A549 (cell line): ENCODE measurements at regions not wholly inside any gene's neighbourhood (a gene's known extent, or its start where the extent isn't known, plus 50 kb on each side); places are given as distances from the start of the nearest gene placed in this dataset.
A peak's percentile ranks its signal among the peaks of the same experiment; 100 is the strongest.

Experiments used
- ATAC-seq, 2 experiments: fragments of 200-7000 bp in 1 of 2; fragments of >200 bp in 1 of 2; cut with Nextera tagmentation in 1 of 2; cut with Tn5 transposase in 1 of 2; 3 replicates each; pipeline versions ENCODE4 v1.8.0 to v1.9.1; 2018 to 2020; ENCODE audit warnings: mild to moderate bottlenecking in 1 of 2, moderate library complexity in 1 of 2
- CTCF ChIA-PET: fragments of 300-600 bp; sonication (Branson Sonifier 250); formaldehyde crosslinking; extraction: SDS; loops from one replicate; lab custom pipeline; 2021; ENCODE audit warnings: antibody characterized with exemption, inconsistent platforms; lab: Yijun Ruan, JAX
- POLR2A ChIA-PET: fragments of 350-600 bp; formaldehyde crosslinking; extraction: SDS; loops from one replicate; lab custom pipeline; 2021; ENCODE audit warnings: antibody characterized with exemption, inconsistent platforms; lab: Yijun Ruan, JAX
- DNase-seq, 2 experiments: peaks; one replicate each; pipeline versions ENCODE4 v3.0.0 to v3.0.0-alpha.2; 2011 to 2016; ENCODE audit warnings: low read depth in 1 of 2, low spot score in 1 of 2
- FAIRE-seq: peaks from 2 replicates; lab custom pipeline; 2011; peaks lifted over from hg19 to GRCh38; lab: Jason Lieb, UNC
- H3K27ac ChIP-seq, 2 experiments: fragments of >200 bp; sonication (Bioruptor Twin); formaldehyde crosslinking; 3 replicates each; pipeline ENCODE4 v1.5.1; 2016 to 2017
- H3K4me1 ChIP-seq: fragments of >200 bp; sonication (Bioruptor Twin); formaldehyde crosslinking; 3 replicates; pipeline ENCODE4 v1.6.1; 2016
- H3K4me2 ChIP-seq: fragments of >200 bp; sonication (Bioruptor Twin); formaldehyde crosslinking; 3 replicates; pipeline ENCODE4 v1.6.1; 2016
- H3K4me3 ChIP-seq: fragments of >200 bp; sonication (Bioruptor Twin); formaldehyde crosslinking; 3 replicates; pipeline ENCODE4 v1.5.1; 2016
- H3K9me3 ChIP-seq: fragments of >200 bp; sonication (Bioruptor Twin); formaldehyde crosslinking; 3 replicates; pipeline ENCODE4 v1.6.1; 2016
- CBX2 ChIP-seq: fragments of 200-600 bp; sonication (generic); IDR thresholded peaks from 2 replicates; pipeline ENCODE4 v1.6.1; 2016; ENCODE audit warnings: low read depth, mild to moderate bottlenecking, borderline replicate concordance
- CHD4 ChIP-seq: fragments of 200-600 bp; sonication (generic); IDR thresholded peaks from 2 replicates; pipeline ENCODE4 v1.6.1; 2016; ENCODE audit warnings: antibody characterized with exemption, mild to moderate bottlenecking, borderline replicate concordance
- EHF ChIP-seq: fragments of 250-450 bp; sonication (Bioruptor Pico); IDR thresholded peaks from 2 replicates; pipeline ENCODE4 v1.5.0; 2020; ENCODE audit warnings: mild to moderate bottlenecking
- ESRRA ChIP-seq: fragments of 150-350 bp; IDR thresholded peaks from 2 replicates; pipeline ENCODE4 v1.6.1; 2014; ENCODE audit warnings: mild to moderate bottlenecking, low read length, borderline replicate concordance
- FOSB ChIP-seq: fragments of 250-450 bp; sonication (Bioruptor Pico); IDR thresholded peaks from 2 replicates; pipeline ENCODE4 v1.5.0; 2020; ENCODE audit warnings: mild to moderate bottlenecking, moderate library complexity
- FOSL2 ChIP-seq, 2 experiments: fragments of 450-650 bp in 1 of 2; fragments of >200 bp in 1 of 2; sonication (Bioruptor Twin) in 1 of 2; formaldehyde crosslinking; IDR thresholded peaks; 2 replicates each; pipeline versions ENCODE4 v1.5.0 to v1.6.1; 2016 to 2020; ENCODE audit warnings: mild to moderate bottlenecking in 1 of 2, moderate library complexity in 1 of 2
- FOXS1 ChIP-seq: fragments of 250-450 bp; sonication (Bioruptor Pico); IDR thresholded peaks from 2 replicates; pipeline ENCODE4 v1.5.0; 2020; ENCODE audit warnings: mild to moderate bottlenecking, moderate library complexity
- GATA3 ChIP-seq: IDR thresholded peaks from 2 replicates; pipeline ENCODE4 v1.6.1; 2012; ENCODE audit warnings: borderline replicate concordance
- HDAC2 ChIP-seq: fragments of 200-600 bp; sonication (generic); IDR thresholded peaks from 2 replicates; pipeline ENCODE4 v1.6.1; 2016
- HOXB13 ChIP-seq: fragments of 250-450 bp; sonication (Bioruptor Pico); IDR thresholded peaks from 2 replicates; pipeline ENCODE4 v1.5.0; 2020; ENCODE audit warnings: low read depth, mild to moderate bottlenecking, moderate library complexity
- HOXB5 ChIP-seq: fragments of 250-450 bp; sonication (Bioruptor Pico); IDR thresholded peaks from 2 replicates; pipeline ENCODE4 v1.5.0; 2020; ENCODE audit warnings: mild to moderate bottlenecking, moderate library complexity
- JUN ChIP-seq, 2 experiments: fragments of >200 bp; sonication (Bioruptor Twin); formaldehyde crosslinking; IDR thresholded peaks; 2 replicates in 1 of 2; 3 replicates in 1 of 2; pipeline ENCODE4 v1.6.1; 2016 to 2017
- JUNB ChIP-seq: fragments of >200 bp; sonication (Bioruptor Twin); formaldehyde crosslinking; IDR thresholded peaks from 2 replicates; pipeline ENCODE4 v1.6.1; 2016
- MAFK ChIP-seq: fragments of 450-650 bp; IDR thresholded peaks from 2 replicates; pipeline ENCODE4 v1.6.1; 2014; ENCODE audit not compliant: partially characterized antibody
- MAZ ChIP-seq: fragments of 150-350 bp; IDR thresholded peaks from 2 replicates; pipeline ENCODE4 v1.6.1; 2014; ENCODE audit warnings: antibody characterized with exemption, low read depth, low read length, borderline replicate concordance
- NFE2L2 ChIP-seq: fragments of 150-350 bp; conservative IDR thresholded peaks from 2 replicates; pipeline ENCODE4 v1.6.1; 2014; ENCODE audit warnings: low read length
- NR3C1 ChIP-seq: fragments of >200 bp; sonication (Bioruptor Twin); formaldehyde crosslinking; IDR thresholded peaks from 3 replicates; pipeline ENCODE4 v1.6.1; 2017
- POLR2A ChIP-seq: IDR thresholded peaks from 2 replicates; pipeline ENCODE4 v1.6.1; 2012; ENCODE audit warnings: mild to moderate bottlenecking, low read length
- POLR2AphosphoS2 ChIP-seq: conservative IDR thresholded peaks from 2 replicates; pipeline ENCODE4 v1.6.1; 2012; ENCODE audit warnings: low read length, improper control_type of control experiment, inconsistent platforms
- RFX5 ChIP-seq: fragments of 450-650 bp; IDR thresholded peaks from 2 replicates; pipeline ENCODE4 v1.7.1; 2014; ENCODE audit warnings: antibody characterized with exemption, mild to moderate bottlenecking, moderate library complexity
- ZC3H11A ChIP-seq: fragments of 450-650 bp; IDR thresholded peaks from 2 replicates; pipeline ENCODE4 v1.6.1; 2014; ENCODE audit warnings: antibody characterized with exemption, mild to moderate bottlenecking
- ZFP36 ChIP-seq: fragments of 450-650 bp; IDR thresholded peaks from 2 replicates; pipeline ENCODE4 v1.6.1; 2014; ENCODE audit warnings: borderline replicate concordance; ENCODE audit not compliant: partially characterized antibody
- ZNF302 ChIP-seq: fragments of 250-450 bp; sonication (Bioruptor Pico); IDR thresholded peaks from 2 replicates; pipeline ENCODE4 v1.9.0; 2021; ENCODE audit warnings: inconsistent platforms, mild to moderate bottlenecking, moderate library complexity
- WGBS: methylation state at CpG from one replicate; pipeline ENCODE4 v1.1.6; 2017; ENCODE audit errors: missing lambda C conversion rate; 5-methylcytosine and 5-hydroxymethylcytosine counted together
- TF ChIP-seq, protein P1 (sequence below): fragments of 450-650 bp; IDR thresholded peaks from 2 replicates; pipeline ENCODE4 v1.6.1; 2014; ENCODE audit warnings: antibody characterized with exemption
- TF ChIP-seq, protein P2 (sequence below): fragments of 150-350 bp; IDR thresholded peaks from 2 replicates; pipeline ENCODE4 v1.6.1; 2014; ENCODE audit warnings: low read depth, mild to moderate bottlenecking, low read length
- TF ChIP-seq, protein P3 (sequence below): fragments of >200 bp; sonication (Bioruptor Twin); formaldehyde crosslinking; IDR thresholded peaks from 3 replicates; pipeline ENCODE4 v1.5.1; 2016

DNA sequence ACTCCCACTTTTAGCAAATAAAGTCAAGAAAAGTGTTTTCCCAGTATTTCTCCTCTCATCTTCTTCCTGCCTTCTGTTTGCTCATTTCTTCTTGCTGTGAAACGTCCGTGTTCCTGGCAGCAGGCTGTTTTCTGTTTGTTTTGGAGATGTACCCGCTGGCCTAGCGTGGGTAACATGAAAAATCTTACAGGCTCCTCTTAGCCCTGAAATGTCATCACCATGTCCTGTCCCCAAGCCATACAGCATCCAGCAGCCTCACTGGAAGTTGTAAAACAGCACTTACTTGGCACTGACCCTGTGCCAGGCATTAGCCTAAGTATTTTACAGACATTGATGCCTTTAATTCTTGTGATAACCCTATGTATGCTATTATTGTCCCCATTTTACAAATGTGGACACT lies 371.1 kb downstream of the FOXA2 start:
- Histone ChIP-seq H3K27ac (no peak overlapping the region), H3K4me2 (no peak overlapping the region), H3K4me1 (no peaks in the 10 kb centered on the region), H3K9me3 (no peaks in the 10 kb centered on the region), H3K4me3 (no peak overlapping the region)
- FAIRE-seq = no peak
- ChIA-PET POLR2A (no interaction called here), CTCF (no interaction called here)
- no peak for ATAC-seq
- TF ChIP-seq HDAC2 (no peak), HOXB5 (no peak), CHD4 (no peak), EHF (CRISPR knock-in tag) (no peak), ESRRA (no peak), RFX5 (no peak), POLR2AphosphoS2 (no peak), NFE2L2 (no peak)
- TF ChIP-seq, protein P1, sequence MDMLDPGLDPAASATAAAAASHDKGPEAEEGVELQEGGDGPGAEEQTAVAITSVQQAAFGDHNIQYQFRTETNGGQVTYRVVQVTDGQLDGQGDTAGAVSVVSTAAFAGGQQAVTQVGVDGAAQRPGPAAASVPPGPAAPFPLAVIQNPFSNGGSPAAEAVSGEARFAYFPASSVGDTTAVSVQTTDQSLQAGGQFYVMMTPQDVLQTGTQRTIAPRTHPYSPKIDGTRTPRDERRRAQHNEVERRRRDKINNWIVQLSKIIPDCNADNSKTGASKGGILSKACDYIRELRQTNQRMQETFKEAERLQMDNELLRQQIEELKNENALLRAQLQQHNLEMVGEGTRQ = no peak
- whole genome bisulfite sequencing = 0% methylated on average over 4 of the region's 4 CpGs
- DNase-seq = no peak

DNA sequence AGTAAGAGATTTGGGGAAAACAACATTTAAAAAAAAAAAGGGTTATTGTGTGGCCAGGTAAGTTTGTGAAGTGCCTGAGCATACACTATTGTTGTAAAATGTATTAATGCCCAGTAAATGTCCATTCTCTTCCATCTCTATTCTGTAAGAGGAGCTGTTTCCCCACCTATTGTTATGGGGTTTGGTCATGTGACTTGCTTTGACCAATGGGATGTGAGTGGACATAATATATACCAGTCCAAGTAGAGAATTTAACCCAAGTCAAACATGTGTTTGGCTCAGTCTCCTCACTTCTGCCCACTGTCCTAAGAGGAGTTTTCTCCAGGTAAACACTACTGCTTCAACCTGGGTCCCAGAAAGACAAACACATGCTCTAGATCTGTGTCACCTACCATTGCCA lies 377.1 kb downstream of the FOXA2 start:
- POLR2A ChIA-PET = no interaction called here
- FAIRE-seq (no peak), ATAC-seq (no peak)

DNA sequence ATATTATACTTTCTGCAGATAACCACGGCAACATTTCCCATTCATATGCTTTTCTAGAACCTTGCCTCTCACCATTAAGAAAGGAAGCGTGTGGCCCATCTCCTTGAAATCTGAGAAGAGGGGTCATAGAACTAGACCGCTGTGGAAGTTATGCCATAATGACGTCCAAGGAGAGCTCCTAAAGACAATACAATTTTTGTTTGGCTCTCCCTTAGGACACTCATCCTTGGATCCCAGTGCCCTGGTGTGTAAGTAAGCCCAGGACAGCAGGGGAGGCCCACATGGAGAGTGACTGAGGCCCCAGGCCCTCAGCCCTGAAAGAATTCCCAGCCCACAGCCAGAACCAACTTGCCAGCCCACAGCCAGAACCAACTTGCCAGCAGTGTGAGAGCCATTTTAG lies 379.6 kb downstream of the FOXA2 start:
- H3K27ac ChIP-seq = no peak overlapping the region
- no peaks in the 10 kb centered on the region for H3K4me1 ChIP-seq
- no peak overlapping the region for H3K4me2 ChIP-seq
- CTCF ChIA-PET = interaction anchor here (1.1 kb wide), 1 partner anchor 502 kb away, joined by 3 read pairs; no protein-coding TSS in a partner anchor
- DNase-seq (no peak), FAIRE-seq (no peak), ATAC-seq (no peak; a peak in 1 of 6 replicates)
- no peak overlapping the region for H3K4me3 ChIP-seq
- no peak for TF ChIP-seq HOXB13 (CRISPR knock-in tag)
- TF ChIP-seq JUNB = no peak
- no peak for TF ChIP-seq POLR2A
- no peak for TF ChIP-seq HOXB5
- TF ChIP-seq ZFP36 = no peak
- TF ChIP-seq, protein P2, sequence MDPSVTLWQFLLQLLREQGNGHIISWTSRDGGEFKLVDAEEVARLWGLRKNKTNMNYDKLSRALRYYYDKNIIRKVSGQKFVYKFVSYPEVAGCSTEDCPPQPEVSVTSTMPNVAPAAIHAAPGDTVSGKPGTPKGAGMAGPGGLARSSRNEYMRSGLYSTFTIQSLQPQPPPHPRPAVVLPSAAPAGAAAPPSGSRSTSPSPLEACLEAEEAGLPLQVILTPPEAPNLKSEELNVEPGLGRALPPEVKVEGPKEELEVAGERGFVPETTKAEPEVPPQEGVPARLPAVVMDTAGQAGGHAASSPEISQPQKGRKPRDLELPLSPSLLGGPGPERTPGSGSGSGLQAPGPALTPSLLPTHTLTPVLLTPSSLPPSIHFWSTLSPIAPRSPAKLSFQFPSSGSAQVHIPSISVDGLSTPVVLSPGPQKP = no peak
- TF ChIP-seq, protein P3, sequence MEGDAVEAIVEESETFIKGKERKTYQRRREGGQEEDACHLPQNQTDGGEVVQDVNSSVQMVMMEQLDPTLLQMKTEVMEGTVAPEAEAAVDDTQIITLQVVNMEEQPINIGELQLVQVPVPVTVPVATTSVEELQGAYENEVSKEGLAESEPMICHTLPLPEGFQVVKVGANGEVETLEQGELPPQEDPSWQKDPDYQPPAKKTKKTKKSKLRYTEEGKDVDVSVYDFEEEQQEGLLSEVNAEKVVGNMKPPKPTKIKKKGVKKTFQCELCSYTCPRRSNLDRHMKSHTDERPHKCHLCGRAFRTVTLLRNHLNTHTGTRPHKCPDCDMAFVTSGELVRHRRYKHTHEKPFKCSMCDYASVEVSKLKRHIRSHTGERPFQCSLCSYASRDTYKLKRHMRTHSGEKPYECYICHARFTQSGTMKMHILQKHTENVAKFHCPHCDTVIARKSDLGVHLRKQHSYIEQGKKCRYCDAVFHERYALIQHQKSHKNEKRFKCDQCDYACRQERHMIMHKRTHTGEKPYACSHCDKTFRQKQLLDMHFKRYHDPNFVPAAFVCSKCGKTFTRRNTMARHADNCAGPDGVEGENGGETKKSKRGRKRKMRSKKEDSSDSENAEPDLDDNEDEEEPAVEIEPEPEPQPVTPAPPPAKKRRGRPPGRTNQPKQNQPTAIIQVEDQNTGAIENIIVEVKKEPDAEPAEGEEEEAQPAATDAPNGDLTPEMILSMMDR = no peak
- no peak for TF ChIP-seq MAFK
- TF ChIP-seq MAZ = no peak
- TF ChIP-seq CBX2 = no peak
- no peak for TF ChIP-seq GATA3
- TF ChIP-seq ZC3H11A = no peak
- no peak for TF ChIP-seq CHD4
- no peak for TF ChIP-seq ZNF302 (CRISPR knock-in tag)
- no peaks in the 10 kb centered on the region for H3K9me3 ChIP-seq
- WGBS = 26% methylated on average over 4 of the region's 4 CpGs
- POLR2A ChIA-PET = no interaction called here

More for the DNA sequence above, 377.1 kb downstream of the FOXA2 start:
- Histone ChIP-seq H3K4me3 (no peak overlapping the region), H3K27ac (no peak overlapping the region), H3K4me2 (no peak overlapping the region)
- TF ChIP-seq FOXS1 (CRISPR knock-in tag) (no peak), FOSL2 (IDR thresholded peaks at IDR 0.05) (no peak), FOSL2 (CRISPR knock-in tag; IDR thresholded peaks at IDR 0.05) (no peak), NR3C1 (no peak), FOSB (CRISPR knock-in tag) (no peak), CHD4 (no peak), ESRRA (no peak), HDAC2 (no peak), JUN (IDR thresholded peaks at IDR 0.05) (no peak)
- TF ChIP-seq, protein P1 = no peak
- TF ChIP-seq, protein P3 = no peak
- TF ChIP-seq, all 56 proteins: peak for 0
- no peaks in the 10 kb centered on the region for H3K4me1 ChIP-seq
- CTCF ChIA-PET = interaction anchor here (0.7 to 1.6 kb wide), 2 partner anchors 11 to 1392 kb away, joined by 3 to 5 read pairs; no protein-coding TSS in a partner anchor
- DNase-seq = peak in 1 of 2 experiments; percentile 10
- no peaks in the 10 kb centered on the region for H3K9me3 ChIP-seq
